B cell (primary cell): ENCODE measurements at regions not wholly inside any gene's neighbourhood (a gene's known extent, or its start where the extent isn't known, plus 50 kb on each side); places are given as distances from the start of the nearest gene placed in this dataset.

Source experiments
- EZH2 ChIP-seq: IDR thresholded peaks from 2 replicates; pipeline ENCODE4 v1.6.1; 2012; ENCODE audit warnings: borderline replicate concordance, low read depth, mild to moderate bottlenecking, moderate library complexity, low read length; ENCODE audit not compliant: insufficient read depth, poor library complexity, severe bottlenecking
- TF ChIP-seq, protein P1 (sequence below): fragments of 200-600 bp; IDR thresholded peaks from one replicate; pipeline ENCODE4 v1.8.0; 2022; ENCODE audit warnings: antibody characterized with exemption, mild to moderate bottlenecking

DNA sequence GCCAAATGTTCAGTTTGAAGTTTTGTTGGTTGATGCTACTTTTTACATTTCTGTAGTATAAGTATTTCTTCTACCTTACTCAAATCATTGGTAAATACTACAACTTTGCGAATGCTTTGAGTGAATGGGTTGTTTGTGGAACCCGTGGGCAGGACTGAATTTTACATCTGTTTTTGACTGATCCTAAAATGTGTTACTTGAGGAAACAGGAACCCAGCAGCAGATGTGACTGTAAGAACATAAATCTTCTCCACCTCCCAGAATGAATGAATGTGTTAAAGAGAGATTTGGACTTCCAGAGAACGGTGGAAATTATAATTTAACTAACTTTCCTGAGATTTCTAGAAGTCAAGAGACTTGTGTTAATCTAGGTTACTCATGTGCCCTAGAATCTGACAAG, 728.5 kb upstream of the MARCKS start:
- TF ChIP-seq, protein P1, sequence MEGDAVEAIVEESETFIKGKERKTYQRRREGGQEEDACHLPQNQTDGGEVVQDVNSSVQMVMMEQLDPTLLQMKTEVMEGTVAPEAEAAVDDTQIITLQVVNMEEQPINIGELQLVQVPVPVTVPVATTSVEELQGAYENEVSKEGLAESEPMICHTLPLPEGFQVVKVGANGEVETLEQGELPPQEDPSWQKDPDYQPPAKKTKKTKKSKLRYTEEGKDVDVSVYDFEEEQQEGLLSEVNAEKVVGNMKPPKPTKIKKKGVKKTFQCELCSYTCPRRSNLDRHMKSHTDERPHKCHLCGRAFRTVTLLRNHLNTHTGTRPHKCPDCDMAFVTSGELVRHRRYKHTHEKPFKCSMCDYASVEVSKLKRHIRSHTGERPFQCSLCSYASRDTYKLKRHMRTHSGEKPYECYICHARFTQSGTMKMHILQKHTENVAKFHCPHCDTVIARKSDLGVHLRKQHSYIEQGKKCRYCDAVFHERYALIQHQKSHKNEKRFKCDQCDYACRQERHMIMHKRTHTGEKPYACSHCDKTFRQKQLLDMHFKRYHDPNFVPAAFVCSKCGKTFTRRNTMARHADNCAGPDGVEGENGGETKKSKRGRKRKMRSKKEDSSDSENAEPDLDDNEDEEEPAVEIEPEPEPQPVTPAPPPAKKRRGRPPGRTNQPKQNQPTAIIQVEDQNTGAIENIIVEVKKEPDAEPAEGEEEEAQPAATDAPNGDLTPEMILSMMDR, result no peak
- TF ChIP-seq EZH2, result no peak
